Tibial artery (tissue), 4 donors: ENCODE measurements at regions not wholly inside any gene's neighbourhood (a gene's known extent, or its start where the extent isn't known, plus 50 kb on each side); places are given as distances from the start of the nearest gene placed in this dataset.

Source experiments
- DNase-seq, 2 donors: peaks; one replicate each; pipeline ENCODE4 v3.0.0-alpha.2; 2019
- H3K27ac ChIP-seq, 2 donors: fragments of 200-600 bp; sonication (generic) in 1 of 2; 1 replicate in 1 of 2; 2 replicates in 1 of 2; pipeline ENCODE4 v1.5.1; 2018 to 2019; ENCODE audit warnings: mild to moderate bottlenecking in 1 of 2
- H3K27me3 ChIP-seq, 2 donors: fragments of 200-600 bp; sonication (generic) in 1 of 2; one replicate each; pipeline versions ENCODE4 v1.5.1 to v1.6.0; 2016 to 2019
- H3K36me3 ChIP-seq, 3 donors: fragments of 200-600 bp; sonication (generic) in 2 of 3; one replicate each; pipeline ENCODE4 v1.5.1; 2016 to 2019; ENCODE audit warnings: mild to moderate bottlenecking in 2 of 3
- H3K4me1 ChIP-seq, 4 donors: fragments of 200-600 bp; sonication (generic) in 2 of 4; 1 replicate in 3 of 4; 2 replicates in 1 of 4; pipeline ENCODE4 v1.5.1; 2016 to 2019
- H3K4me3 ChIP-seq, 2 donors: fragments of 200-600 bp; sonication (generic) in 1 of 2; 1 replicate in 1 of 2; 2 replicates in 1 of 2; pipeline ENCODE4 v1.5.1; 2018 to 2019; ENCODE audit warnings: mild to moderate bottlenecking in 2 of 2
- H3K9me3 ChIP-seq, 3 donors: fragments of 200-600 bp; sonication (generic) in 1 of 3; one replicate each; pipeline ENCODE4 v1.5.1; 2016 to 2019
- intact Hi-C: fragments of 100-400 bp; cut with DNase I; formaldehyde crosslinking; loops from one replicate; pipeline ENCODE4 v1.15.0; 2023; ENCODE audit warnings: low total_unique reads
- TF ChIP-seq, protein P1 (sequence below), 2 experiments: fragments of 200-600 bp in 1 of 2; fragments of 450-650 bp in 1 of 2; IDR thresholded peaks; one replicate each; pipeline ENCODE4 v1.5.1; 2017 to 2019; ENCODE audit warnings: antibody characterized with exemption in 2 of 2, mild to moderate bottlenecking in 1 of 2, moderate library complexity in 1 of 2

DNA sequence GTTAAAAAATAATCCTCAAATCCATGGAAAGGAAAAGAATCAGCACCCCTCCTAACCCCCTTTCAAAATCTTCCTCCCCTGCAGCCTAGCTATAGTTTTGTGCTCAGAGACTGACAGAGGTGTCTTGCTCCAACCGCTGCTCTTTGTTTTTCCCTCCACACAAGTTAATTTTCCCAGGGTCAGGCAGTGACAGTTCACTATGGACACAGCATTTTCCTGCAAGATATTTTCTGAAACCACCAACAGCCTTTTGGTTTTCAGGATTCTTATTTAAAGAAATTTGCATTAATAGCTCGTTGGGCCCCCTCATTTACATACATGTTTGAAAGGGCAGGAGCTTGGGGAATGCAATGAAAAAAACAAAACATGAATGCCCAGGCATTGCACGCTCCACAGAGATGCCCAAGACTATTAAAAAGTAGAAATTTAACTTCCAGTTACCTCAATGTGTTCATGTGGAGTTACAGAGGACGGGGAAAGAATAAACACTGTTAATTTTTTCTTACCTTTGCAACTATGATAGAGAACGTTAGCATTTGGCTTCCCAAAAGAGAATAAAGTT lies 71.4 kb upstream of the CXCR4 start:
- H3K4me1 ChIP-seq = no peaks in the 10 kb centered on the region
- H3K27ac ChIP-seq = no peak overlapping the region
- no peaks in the 10 kb centered on the region for H3K27me3 ChIP-seq
- no peaks in the 10 kb centered on the region for H3K9me3 ChIP-seq
- no peaks in the 10 kb centered on the region for H3K36me3 ChIP-seq
- TF ChIP-seq, protein P1, sequence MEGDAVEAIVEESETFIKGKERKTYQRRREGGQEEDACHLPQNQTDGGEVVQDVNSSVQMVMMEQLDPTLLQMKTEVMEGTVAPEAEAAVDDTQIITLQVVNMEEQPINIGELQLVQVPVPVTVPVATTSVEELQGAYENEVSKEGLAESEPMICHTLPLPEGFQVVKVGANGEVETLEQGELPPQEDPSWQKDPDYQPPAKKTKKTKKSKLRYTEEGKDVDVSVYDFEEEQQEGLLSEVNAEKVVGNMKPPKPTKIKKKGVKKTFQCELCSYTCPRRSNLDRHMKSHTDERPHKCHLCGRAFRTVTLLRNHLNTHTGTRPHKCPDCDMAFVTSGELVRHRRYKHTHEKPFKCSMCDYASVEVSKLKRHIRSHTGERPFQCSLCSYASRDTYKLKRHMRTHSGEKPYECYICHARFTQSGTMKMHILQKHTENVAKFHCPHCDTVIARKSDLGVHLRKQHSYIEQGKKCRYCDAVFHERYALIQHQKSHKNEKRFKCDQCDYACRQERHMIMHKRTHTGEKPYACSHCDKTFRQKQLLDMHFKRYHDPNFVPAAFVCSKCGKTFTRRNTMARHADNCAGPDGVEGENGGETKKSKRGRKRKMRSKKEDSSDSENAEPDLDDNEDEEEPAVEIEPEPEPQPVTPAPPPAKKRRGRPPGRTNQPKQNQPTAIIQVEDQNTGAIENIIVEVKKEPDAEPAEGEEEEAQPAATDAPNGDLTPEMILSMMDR (IDR thresholded peaks at IDR 0.05) = no peak
- intact Hi-C loops = no loop called here
- DNase-seq = no peak
- no peak overlapping the region for H3K4me3 ChIP-seq

GRCh38 chr2:136188086-136188485 lies 70.1 kb upstream of the CXCR4 start:
- Histone ChIP-seq H3K27ac (no peak overlapping the region), H3K4me1 (no peaks in the 10 kb centered on the region), H3K4me3 (no peak overlapping the region), H3K27me3 (no peaks in the 10 kb centered on the region), H3K36me3 (no peaks in the 10 kb centered on the region), H3K9me3 (no peaks in the 10 kb centered on the region)
- intact Hi-C loops = no loop called here
- no peak for DNase-seq
- TF ChIP-seq, protein P1 (IDR thresholded peaks at IDR 0.05) = no peak

GRCh38 chr2:136185981-136186776 lies 68.2 kb upstream of the CXCR4 start:
- Histone ChIP-seq H3K4me3 (no peak overlapping the region), H3K9me3 (no peaks in the 10 kb centered on the region), H3K4me1 (no peaks in the 10 kb centered on the region), H3K36me3 (no peaks in the 10 kb centered on the region), H3K27ac (no peak overlapping the region), H3K27me3 (no peaks in the 10 kb centered on the region)
- DNase-seq = no peak
- TF ChIP-seq, protein P1 (IDR thresholded peaks at IDR 0.05) = no peak
- intact Hi-C loops = no loop called here

DNA sequence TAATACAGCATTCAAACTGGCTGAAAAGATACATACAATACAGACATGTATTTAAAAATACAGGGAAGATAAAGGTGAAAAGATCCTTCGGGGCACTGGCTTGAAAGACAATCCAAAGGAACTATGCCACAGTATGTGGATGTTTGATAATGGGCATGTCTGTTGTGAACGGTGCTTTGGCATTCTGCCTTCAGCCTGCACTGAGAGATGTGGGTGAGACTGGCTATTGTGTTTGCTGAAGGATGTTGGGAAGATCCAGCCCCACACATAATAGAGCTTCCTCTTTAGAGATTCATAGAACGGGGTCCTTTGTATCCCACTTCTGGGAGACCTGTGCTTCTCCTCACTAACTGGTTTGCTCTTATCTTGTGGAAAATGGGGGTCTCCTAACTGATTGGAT lies 65.1 kb upstream of the CXCR4 start:
- no peak overlapping the region for H3K27ac ChIP-seq
- no peak for DNase-seq

GRCh38 chr2:136182315-136182714 lies 64.4 kb upstream of the CXCR4 start:
- H3K27ac ChIP-seq = no peak overlapping the region
- no peak for DNase-seq
- H3K27me3 ChIP-seq = no peaks in the 10 kb centered on the region
- TF ChIP-seq, protein P1 (IDR thresholded peaks at IDR 0.05) = no peak
- H3K36me3 ChIP-seq = no peaks in the 10 kb centered on the region
- no peaks in the 10 kb centered on the region for H3K4me1 ChIP-seq
- no peak overlapping the region for H3K4me3 ChIP-seq
- intact Hi-C loops = no loop called here
- no peaks in the 10 kb centered on the region for H3K9me3 ChIP-seq

More for the DNA sequence above, 65.1 kb upstream of the CXCR4 start:
- no peaks in the 10 kb centered on the region for H3K36me3 ChIP-seq
- TF ChIP-seq, protein P1 (IDR thresholded peaks at IDR 0.05) = no peak
- no peaks in the 10 kb centered on the region for H3K9me3 ChIP-seq
- H3K4me1 ChIP-seq = no peaks in the 10 kb centered on the region
- intact Hi-C loops = no loop called here
- H3K4me3 ChIP-seq = no peak overlapping the region
- H3K27me3 ChIP-seq = no peaks in the 10 kb centered on the region
